ENCODE measurements at regions not wholly inside any gene's neighbourhood (a gene's known extent, or its start where the extent isn't known, plus 50 kb on each side); places are given as distances from the start of the nearest gene placed in this dataset.

DNA sequence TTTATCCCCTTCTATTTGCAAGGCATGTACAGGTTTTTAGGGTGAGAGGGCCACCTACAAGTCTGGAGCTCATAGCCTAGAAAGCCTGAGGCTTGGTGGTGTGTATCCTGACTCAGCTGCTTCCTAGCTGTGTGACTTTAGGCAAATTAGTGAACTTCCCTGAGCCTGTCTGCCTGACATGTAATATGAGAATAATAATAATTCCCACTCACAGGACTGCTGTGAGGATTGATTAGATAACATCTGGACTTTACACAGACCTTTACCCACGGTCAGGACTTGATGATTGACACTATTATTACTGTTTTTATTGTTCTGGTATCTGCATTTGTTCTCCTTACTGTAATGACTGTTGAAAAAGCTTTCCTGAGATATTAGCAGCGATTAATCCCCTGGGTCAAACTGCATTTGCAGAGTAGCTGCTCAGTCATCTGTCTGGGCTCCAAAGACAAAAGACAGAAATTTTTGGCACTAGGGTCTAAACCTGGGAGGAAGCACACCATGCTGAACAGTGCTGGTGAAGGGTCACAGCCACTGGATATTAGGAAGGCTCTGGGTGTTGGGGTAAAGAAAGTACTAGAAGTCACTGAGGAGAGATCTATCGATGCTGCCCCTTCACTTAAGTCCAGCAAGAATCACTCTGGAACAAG, 276.5 kb upstream of the FN1 start:
- no peak overlapping the region for H3K4me3 ChIP-seq (replicated peaks in 1 of 2; ENCODE audit: low read depth in 2 of 2, low read length in 2 of 2)
- TF ChIP-seq, protein P1, sequence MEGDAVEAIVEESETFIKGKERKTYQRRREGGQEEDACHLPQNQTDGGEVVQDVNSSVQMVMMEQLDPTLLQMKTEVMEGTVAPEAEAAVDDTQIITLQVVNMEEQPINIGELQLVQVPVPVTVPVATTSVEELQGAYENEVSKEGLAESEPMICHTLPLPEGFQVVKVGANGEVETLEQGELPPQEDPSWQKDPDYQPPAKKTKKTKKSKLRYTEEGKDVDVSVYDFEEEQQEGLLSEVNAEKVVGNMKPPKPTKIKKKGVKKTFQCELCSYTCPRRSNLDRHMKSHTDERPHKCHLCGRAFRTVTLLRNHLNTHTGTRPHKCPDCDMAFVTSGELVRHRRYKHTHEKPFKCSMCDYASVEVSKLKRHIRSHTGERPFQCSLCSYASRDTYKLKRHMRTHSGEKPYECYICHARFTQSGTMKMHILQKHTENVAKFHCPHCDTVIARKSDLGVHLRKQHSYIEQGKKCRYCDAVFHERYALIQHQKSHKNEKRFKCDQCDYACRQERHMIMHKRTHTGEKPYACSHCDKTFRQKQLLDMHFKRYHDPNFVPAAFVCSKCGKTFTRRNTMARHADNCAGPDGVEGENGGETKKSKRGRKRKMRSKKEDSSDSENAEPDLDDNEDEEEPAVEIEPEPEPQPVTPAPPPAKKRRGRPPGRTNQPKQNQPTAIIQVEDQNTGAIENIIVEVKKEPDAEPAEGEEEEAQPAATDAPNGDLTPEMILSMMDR (IDR thresholded peaks at IDR 0.05; ENCODE audit: low read depth, low read length), result no peak
- DNase-seq (ENCODE audit: low read depth in 2 of 2), result peak in 1 of 2 donors; percentile 50

DNA sequence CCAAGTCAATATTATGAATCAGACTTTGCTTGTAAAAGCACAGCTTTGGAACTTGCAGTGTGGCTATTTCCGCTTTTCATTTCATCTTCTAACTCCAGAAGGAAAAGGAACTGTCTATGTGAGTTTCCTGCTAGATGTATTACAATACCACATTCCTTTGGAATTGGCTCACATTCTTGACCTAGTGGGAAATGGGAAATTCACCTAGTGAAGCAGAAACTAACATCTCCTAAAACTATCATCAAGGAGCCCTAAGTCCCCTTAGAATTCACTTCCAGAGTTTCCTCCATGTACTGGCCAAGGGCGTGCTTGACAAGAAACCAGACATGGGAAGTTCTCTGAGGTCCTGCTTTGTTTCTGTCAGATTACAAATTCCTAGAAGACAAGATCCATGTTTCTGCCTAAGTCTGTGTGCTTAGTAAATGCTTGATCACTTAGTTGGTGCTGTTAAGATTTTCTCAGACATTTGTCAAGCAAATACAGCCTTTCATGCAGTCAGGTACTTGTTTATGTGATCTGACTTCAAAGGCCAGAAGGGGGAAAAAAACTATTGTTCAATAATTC, 275.7 kb upstream of the FN1 start:
- H3K4me3 ChIP-seq (replicated peaks in 1 of 2; ENCODE audit: low read depth in 2 of 2, low read length in 2 of 2), result no peak overlapping the region
- peak; percentile 73 to 88 for DNase-seq (ENCODE audit: low read depth in 2 of 2)
- TF ChIP-seq, protein P1 (IDR thresholded peaks at IDR 0.05; ENCODE audit: low read depth, low read length), result no peak

DNA sequence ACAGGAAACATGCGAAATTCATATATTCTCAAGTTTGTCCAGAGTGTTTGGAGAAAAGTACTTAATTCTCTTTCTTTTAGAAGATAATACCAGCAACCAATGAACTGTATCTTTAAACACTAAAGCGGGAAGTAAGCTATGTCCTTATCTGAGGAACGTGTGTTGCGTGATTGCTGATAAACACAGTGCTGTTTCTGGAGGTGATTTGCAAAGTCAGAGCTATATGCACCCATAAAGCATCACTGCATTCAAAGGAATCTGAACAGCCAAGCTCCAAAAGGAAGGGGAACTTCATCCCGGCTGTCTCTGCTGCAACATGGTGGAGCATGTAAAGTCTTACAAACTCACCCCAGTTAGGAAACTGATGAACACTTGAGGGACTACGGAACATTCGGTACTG, 271.7 kb upstream of the FN1 start:
- DNase-seq (ENCODE audit: low read depth in 2 of 2), result no peak
- TF ChIP-seq, protein P1 (IDR thresholded peaks at IDR 0.05; ENCODE audit: low read depth, low read length), result no peak
- no peak overlapping the region for H3K4me3 ChIP-seq (replicated peaks in 1 of 2; ENCODE audit: low read depth in 2 of 2, low read length in 2 of 2)

DNA sequence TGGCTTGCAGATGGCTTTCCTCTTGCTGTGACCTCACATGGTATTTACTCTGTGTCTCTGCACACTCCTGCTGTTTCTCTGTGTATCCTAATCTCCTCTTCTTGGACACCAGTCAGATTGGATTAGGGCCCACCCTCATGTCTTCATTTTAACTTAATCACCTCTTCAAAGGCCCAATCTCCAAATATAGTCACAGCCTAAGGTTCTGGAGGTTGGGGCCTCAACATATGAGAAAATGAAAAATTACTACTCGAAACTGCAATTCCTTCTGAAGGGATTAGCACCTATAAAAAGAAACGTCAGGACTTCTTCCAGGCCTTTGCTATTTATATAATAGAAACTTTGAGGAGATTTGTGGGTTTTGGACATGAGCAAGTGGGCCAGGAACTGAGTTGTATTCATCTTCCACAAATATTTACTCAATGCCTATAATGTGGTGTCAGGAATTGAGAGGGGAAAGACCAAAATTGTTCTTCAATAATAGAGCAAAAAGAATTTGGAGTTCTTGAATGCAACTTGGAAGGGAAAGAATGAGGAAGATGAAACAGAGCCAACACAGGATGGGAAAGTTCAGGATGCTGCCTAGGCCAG, 270.0 kb upstream of the FN1 start:
- TF ChIP-seq, protein P1 (IDR thresholded peaks at IDR 0.05; ENCODE audit: low read depth, low read length), result no peak
- no peak overlapping the region for H3K4me3 ChIP-seq (replicated peaks in 1 of 2; ENCODE audit: low read depth in 2 of 2, low read length in 2 of 2)

DNA sequence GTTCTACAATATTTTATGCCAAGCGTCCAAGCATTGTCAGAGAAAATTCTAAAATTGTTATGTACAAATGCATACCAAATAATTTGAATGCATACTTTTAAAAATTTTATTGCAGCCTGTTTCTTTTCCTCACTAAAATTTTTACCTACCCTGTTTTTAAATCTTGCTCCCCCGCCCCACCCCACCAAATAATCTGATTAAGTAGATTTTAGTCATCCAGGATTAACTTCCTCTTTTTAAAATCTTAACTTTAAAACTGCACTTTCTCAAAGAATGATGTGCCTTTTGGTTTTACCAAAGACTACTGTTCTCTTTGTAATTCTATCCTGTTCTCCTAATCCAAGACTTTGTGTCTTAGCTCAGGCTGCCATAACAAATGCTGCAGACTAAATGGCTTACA, 269.4 kb upstream of the FN1 start:
- TF ChIP-seq, protein P1 (IDR thresholded peaks at IDR 0.05; ENCODE audit: low read depth, low read length), result no peak
- no peak for DNase-seq (ENCODE audit: low read depth in 2 of 2)
- no peak overlapping the region for H3K4me3 ChIP-seq (replicated peaks in 1 of 2; ENCODE audit: low read depth in 2 of 2, low read length in 2 of 2)

More for the DNA sequence above, 270.0 kb upstream of the FN1 start:
- DNase-seq (ENCODE audit: low read depth in 2 of 2), result peak in 1 of 2 donors; percentile 51

DNA sequence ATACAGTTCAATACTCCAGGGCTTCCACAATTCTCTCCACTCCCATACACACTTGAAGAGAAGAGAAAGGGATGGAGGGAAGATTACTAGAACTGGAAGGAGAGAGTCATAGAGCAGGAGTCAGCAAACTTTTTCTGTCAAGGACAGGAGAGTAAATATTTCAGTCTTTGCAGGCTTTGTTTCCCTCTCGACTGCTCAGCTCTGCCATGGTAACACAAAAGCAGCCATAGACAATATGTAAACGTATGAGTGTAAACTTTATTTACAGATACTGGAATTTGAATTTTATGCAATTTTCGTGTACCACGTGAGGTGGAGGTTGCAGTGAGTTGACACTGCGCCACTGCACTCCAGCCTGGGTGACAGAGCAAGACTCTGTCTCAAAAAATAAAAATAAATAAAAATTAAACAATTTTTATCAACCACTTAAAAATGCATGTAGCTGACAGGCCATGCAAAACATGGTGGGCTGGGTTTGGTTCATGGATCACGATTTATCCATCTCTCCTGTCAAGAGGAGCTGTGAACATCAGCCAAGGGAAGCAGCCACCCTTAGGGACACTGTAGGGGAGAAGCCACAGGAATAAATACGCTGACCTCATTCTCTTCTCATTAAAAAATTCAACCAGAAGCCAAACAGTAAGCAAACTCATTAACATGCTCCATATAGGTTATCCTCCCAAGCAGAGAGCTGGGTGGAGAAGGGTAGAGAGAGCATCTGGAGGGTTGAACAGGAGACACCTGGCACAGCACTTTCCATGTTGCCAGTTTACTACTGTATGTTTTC, 266.4 kb upstream of the FN1 start:
- H3K4me3 ChIP-seq (replicated peaks in 1 of 2; ENCODE audit: low read depth in 2 of 2, low read length in 2 of 2), result no peak overlapping the region
- DNase-seq (ENCODE audit: low read depth in 2 of 2), result no peak
- TF ChIP-seq, protein P1 (IDR thresholded peaks at IDR 0.05; ENCODE audit: low read depth, low read length), result no peak
